HL-60 (cell line): ENCODE measurements at regions not wholly inside any gene's neighbourhood (a gene's known extent, or its start where the extent isn't known, plus 50 kb on each side); places are given as distances from the start of the nearest gene placed in this dataset.

ENCODE experiments used
- DNase-seq, 2 experiments: peaks; one replicate each; pipeline ENCODE4 v3.0.0-alpha.2; 2010 to 2020; ENCODE audit warnings: low read depth in 1 of 2, low spot score in 1 of 2
- H3K27ac ChIP-seq: fragments of 250-450 bp; sonication (Bioruptor Pico); replicated peaks from 2 replicates; pipeline ENCODE4 v1.5.1; 2020; ENCODE audit warnings: mild to moderate bottlenecking, moderate library complexity
- H3K27me3 ChIP-seq: fragments of 250-450 bp; sonication (Bioruptor Pico); 2 replicates; pipeline ENCODE4 v1.5.1; 2021; ENCODE audit warnings: mild to moderate bottlenecking, moderate library complexity; ENCODE audit not compliant: insufficient read depth, poor library complexity, severe bottlenecking
- H3K4me3 ChIP-seq: replicated peaks from 2 replicates; pipeline ENCODE4 v1.5.1; 2011; ENCODE audit warnings: mild to moderate bottlenecking, control low read depth, low read length; ENCODE audit not compliant: insufficient read depth
- GABPA ChIP-seq: IDR thresholded peaks from 2 replicates; pipeline ENCODE4 v1.6.1; 2012; ENCODE audit warnings: low read depth
- POLR2AphosphoS5 ChIP-seq: IDR thresholded peaks from 2 replicates; pipeline ENCODE4 v1.6.1; 2012; ENCODE audit warnings: low read depth
- REST ChIP-seq: IDR thresholded peaks from 2 replicates; pipeline ENCODE4 v1.6.1; 2012; ENCODE audit warnings: low read depth; ENCODE audit not compliant: insufficient replicate concordance
- SPI1 ChIP-seq: IDR thresholded peaks from 2 replicates; pipeline ENCODE4 v1.6.1; 2012; ENCODE audit warnings: low read depth, mild to moderate bottlenecking, borderline replicate concordance
- TF ChIP-seq, protein P1 (sequence below): IDR thresholded peaks from one replicate; pipeline ENCODE4 v1.5.1; 2011; ENCODE audit warnings: low read length, control low read depth, inconsistent platforms; ENCODE audit not compliant: insufficient read depth

GRCh38 chr11:86132667-86133249, 63.9 kb upstream of the PICALM start:
- Histone ChIP-seq H3K4me3 (no peak overlapping the region), H3K27ac (no peak overlapping the region), H3K27me3 (no peaks in the 10 kb centered on the region)
- no peak for DNase-seq
- no peak for TF ChIP-seq POLR2AphosphoS5
- no peak for TF ChIP-seq GABPA
- no peak for TF ChIP-seq REST
- TF ChIP-seq SPI1: no peak
- TF ChIP-seq, protein P1, sequence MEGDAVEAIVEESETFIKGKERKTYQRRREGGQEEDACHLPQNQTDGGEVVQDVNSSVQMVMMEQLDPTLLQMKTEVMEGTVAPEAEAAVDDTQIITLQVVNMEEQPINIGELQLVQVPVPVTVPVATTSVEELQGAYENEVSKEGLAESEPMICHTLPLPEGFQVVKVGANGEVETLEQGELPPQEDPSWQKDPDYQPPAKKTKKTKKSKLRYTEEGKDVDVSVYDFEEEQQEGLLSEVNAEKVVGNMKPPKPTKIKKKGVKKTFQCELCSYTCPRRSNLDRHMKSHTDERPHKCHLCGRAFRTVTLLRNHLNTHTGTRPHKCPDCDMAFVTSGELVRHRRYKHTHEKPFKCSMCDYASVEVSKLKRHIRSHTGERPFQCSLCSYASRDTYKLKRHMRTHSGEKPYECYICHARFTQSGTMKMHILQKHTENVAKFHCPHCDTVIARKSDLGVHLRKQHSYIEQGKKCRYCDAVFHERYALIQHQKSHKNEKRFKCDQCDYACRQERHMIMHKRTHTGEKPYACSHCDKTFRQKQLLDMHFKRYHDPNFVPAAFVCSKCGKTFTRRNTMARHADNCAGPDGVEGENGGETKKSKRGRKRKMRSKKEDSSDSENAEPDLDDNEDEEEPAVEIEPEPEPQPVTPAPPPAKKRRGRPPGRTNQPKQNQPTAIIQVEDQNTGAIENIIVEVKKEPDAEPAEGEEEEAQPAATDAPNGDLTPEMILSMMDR: no peak

DNA sequence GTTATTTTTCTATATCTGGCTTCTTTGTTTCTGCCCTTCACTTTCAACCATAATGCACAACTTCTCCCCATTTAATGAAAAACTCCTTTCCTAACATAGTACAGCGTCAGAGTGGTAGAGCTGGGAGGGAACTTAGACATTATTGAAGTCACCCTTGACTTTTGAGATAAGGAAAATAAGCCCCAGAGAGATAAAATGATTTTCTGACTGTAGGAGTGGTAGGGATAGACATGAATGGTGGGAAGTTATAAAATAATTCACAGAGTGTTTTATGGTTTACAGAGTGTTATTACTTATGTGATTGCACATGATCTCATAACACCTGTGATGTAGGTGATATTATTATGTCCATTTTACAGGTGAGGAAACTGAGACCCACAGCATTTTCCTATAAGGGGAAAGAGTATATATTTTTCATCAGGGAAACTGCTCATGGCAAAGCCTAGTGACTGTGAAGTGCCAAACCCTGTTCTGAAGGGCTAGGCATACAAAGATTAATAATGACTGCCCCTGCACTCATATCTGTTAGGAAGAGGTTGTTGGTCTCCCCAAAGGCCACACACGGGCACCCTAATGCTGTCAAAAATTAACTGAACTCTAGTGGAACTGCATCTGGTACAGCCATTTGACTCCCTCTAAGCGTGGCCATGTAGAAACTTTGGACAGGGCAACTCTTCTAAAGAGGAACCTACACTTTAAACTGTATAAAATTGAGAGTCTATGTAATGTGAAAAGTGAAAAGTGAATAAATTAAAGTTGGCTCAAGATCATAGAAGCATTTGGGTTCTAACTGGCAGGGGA, 61.1 kb upstream of the PICALM start:
- no peak overlapping the region for H3K27ac ChIP-seq
- no peak for DNase-seq
- no peak overlapping the region for H3K4me3 ChIP-seq
- no peak for TF ChIP-seq POLR2AphosphoS5
- TF ChIP-seq SPI1: no peak
- TF ChIP-seq, protein P1: no peak
- TF ChIP-seq GABPA: no peak
- TF ChIP-seq REST: no peak
- H3K27me3 ChIP-seq: no peaks in the 10 kb centered on the region

- Histone ChIP-seq H3K4me3 (no peak overlapping the region), H3K27me3 (no peaks in the 10 kb centered on the region), H3K27ac (no peak overlapping the region)
- DNase-seq: no peak
- no peak for TF ChIP-seq REST
- no peak for TF ChIP-seq GABPA
Observed at GRCh38 chr11:86128914-86129313, 60.0 kb upstream of the PICALM start.
